PFSK-1 (cell line): ENCODE measurements at regions not wholly inside any gene's neighbourhood (a gene's known extent, or its start where the extent isn't known, plus 50 kb on each side); places are given as distances from the start of the nearest gene placed in this dataset.

Experiments used
- FOXP2 ChIP-seq: optimal IDR thresholded peaks from 2 replicates; pipeline ENCODE3; 2011; ENCODE audit warnings: borderline replicate concordance, control low read depth, inconsistent platforms; ENCODE audit not compliant: insufficient read depth; ENCODE audit errors: extremely low read length, extremely low read depth
- POLR2AphosphoS5 ChIP-seq: IDR thresholded peaks from 2 replicates; pipeline ENCODE4 v1.6.1; 2012; ENCODE audit warnings: low read depth, mild to moderate bottlenecking, control low read depth, low read length, moderate library complexity
- SIN3A ChIP-seq: IDR thresholded peaks from 2 replicates; pipeline ENCODE4 v1.6.1; 2012; ENCODE audit warnings: mild to moderate bottlenecking, low read length, moderate library complexity, borderline replicate concordance; ENCODE audit not compliant: insufficient read depth
- TAF1 ChIP-seq: IDR thresholded peaks from 2 replicates; pipeline ENCODE4 v1.6.1; 2012; ENCODE audit warnings: low read length, control low read depth, borderline replicate concordance; ENCODE audit not compliant: insufficient read depth
- TF ChIP-seq, protein P1 (sequence below), 2 experiments: IDR thresholded peaks; 2 replicates each; pipeline versions ENCODE4 v1.6.1 to v1.8.0; 2011 to 2012; ENCODE audit warnings: low read depth in 2 of 2, low read length in 2 of 2, control low read depth in 1 of 2, inconsistent platforms in 1 of 2, mild to moderate bottlenecking in 1 of 2, moderate library complexity in 1 of 2; ENCODE audit not compliant: insufficient read depth in 1 of 2

- TF ChIP-seq, protein P1, sequence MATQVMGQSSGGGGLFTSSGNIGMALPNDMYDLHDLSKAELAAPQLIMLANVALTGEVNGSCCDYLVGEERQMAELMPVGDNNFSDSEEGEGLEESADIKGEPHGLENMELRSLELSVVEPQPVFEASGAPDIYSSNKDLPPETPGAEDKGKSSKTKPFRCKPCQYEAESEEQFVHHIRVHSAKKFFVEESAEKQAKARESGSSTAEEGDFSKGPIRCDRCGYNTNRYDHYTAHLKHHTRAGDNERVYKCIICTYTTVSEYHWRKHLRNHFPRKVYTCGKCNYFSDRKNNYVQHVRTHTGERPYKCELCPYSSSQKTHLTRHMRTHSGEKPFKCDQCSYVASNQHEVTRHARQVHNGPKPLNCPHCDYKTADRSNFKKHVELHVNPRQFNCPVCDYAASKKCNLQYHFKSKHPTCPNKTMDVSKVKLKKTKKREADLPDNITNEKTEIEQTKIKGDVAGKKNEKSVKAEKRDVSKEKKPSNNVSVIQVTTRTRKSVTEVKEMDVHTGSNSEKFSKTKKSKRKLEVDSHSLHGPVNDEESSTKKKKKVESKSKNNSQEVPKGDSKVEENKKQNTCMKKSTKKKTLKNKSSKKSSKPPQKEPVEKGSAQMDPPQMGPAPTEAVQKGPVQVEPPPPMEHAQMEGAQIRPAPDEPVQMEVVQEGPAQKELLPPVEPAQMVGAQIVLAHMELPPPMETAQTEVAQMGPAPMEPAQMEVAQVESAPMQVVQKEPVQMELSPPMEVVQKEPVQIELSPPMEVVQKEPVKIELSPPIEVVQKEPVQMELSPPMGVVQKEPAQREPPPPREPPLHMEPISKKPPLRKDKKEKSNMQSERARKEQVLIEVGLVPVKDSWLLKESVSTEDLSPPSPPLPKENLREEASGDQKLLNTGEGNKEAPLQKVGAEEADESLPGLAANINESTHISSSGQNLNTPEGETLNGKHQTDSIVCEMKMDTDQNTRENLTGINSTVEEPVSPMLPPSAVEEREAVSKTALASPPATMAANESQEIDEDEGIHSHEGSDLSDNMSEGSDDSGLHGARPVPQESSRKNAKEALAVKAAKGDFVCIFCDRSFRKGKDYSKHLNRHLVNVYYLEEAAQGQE (IDR thresholded peaks at IDR 0.05; ENCODE audit: insufficient read depth in 1 of 2, low read depth in 2 of 2, low read length in 2 of 2): no peak
- TF ChIP-seq TAF1 (no peak), POLR2AphosphoS5 (no peak), FOXP2 (no peak), SIN3A (no peak)
These were observed 260.1 kb upstream of the FAM98A start for GRCh38 chr2:33859176-33859575.

DNA sequence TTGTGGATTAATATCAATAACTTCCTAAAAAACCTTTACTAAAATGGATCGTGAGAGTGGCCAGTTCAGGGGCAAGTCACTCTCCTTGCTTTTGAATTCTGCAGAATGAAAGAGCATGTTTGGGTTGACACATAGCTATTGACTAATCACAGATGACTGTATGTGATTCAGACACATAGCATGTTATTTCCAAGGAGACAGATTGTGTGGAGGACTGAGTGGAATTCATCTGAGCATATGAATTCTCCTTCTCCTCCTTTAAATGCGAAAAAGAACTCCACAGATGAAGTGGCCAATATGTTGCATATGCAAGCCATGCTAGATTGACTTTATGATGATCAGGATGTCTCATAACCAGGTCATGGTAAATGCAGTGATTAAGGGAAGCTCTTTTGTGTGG lies 249.4 kb upstream of the FAM98A start:
- TF ChIP-seq TAF1: no peak
- TF ChIP-seq, protein P1 (IDR thresholded peaks at IDR 0.05; ENCODE audit: insufficient read depth in 1 of 2, low read depth in 2 of 2, low read length in 2 of 2): no peak
- TF ChIP-seq FOXP2: no peak
- no peak for TF ChIP-seq SIN3A
- TF ChIP-seq POLR2AphosphoS5: no peak

DNA sequence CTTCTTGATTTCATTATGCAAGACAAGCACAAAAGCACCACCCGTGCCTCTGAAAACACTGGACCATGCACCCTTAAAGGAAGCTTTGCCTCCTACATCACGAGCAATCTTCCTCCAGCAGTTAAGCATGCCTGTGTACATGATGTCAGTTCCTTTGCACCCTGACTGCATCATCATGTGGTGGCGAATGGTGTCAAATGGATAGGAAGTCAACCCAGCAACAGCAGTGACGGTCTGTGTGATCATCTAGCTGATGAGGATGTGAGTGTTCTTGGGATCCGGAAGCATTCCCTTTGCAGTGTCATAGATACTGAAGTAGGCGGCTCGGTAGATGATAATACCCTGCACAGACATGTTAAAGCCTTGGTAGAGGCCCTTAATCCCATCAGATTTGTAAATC lies 240.7 kb upstream of the FAM98A start:
- no peak for TF ChIP-seq TAF1
- TF ChIP-seq SIN3A: no peak
- TF ChIP-seq, protein P1 (IDR thresholded peaks at IDR 0.05; ENCODE audit: insufficient read depth in 1 of 2, low read depth in 2 of 2, low read length in 2 of 2): no peak
- TF ChIP-seq POLR2AphosphoS5: no peak
- TF ChIP-seq FOXP2: no peak

DNA sequence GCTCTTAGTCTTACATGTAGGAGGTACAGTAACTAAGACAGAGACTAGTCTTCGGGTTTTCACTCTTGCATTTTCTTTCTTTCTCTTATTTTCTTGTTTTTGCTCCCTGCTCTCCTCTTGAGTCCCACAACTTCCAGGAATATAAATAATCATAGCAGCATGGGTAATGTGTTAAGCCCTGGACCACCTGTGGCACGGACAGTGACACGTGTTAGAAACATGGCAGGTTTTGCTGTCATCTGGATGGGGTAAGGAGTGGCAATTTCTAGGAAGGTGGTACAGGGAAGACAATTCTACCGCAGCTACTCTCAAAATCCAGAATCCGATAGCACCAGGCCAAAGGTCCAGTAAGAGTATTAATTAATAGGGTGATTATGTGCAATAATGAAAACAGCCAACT lies 237.5 kb upstream of the FAM98A start:
- TF ChIP-seq SIN3A (no peak), POLR2AphosphoS5 (no peak), TAF1 (no peak), FOXP2 (no peak)
- TF ChIP-seq, protein P1 (IDR thresholded peaks at IDR 0.05; ENCODE audit: insufficient read depth in 1 of 2, low read depth in 2 of 2, low read length in 2 of 2): no peak

- TF ChIP-seq, protein P1 (IDR thresholded peaks at IDR 0.05; ENCODE audit: insufficient read depth in 1 of 2, low read depth in 2 of 2, low read length in 2 of 2): no peak
- no peak for TF ChIP-seq POLR2AphosphoS5
- no peak for TF ChIP-seq FOXP2
- no peak for TF ChIP-seq TAF1
- no peak for TF ChIP-seq SIN3A
These were observed 236.8 kb upstream of the FAM98A start for GRCh38 chr2:33835911-33836310.
